DMS53 treated with DMSO at 0.1 percent for 48 hours (cell line): ENCODE measurements at regions not wholly inside any gene's neighbourhood (a gene's known extent, or its start where the extent isn't known, plus 50 kb on each side); places are given as distances from the start of the nearest gene placed in this dataset.
"Not testable (repeated sequence)": the region's sequence is repeated elsewhere in the genome, so short reads cannot be mapped to it uniquely, and the experiment has no call there.

Experiments used
- DNase-seq: peaks from one replicate; lab custom pipeline; 2025; ENCODE audit not compliant: unreplicated experiment; lab: John Stamatoyannopoulos, UW

DNA sequence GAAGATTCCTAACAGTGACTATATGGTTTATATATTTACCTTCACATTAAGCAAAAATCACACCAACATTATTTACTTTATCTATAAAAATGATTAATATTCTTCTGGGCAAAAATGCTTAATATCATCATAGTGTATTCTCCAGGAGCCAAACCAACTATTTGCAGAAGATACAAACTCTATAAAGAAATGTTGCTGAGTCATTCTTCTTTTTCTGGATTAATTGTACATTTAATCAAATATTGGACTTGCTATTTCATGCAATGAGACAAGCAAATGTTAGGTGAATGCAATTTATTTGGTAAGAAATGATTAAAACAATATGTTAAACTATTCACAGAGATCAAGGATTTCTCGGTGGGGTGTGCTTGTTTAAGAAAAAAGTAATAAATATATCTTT is 1075.8 kb downstream of the PCDH9 start:
- DNase-seq, result no peak

- DNase-seq, result no peak
These were observed 1077.5 kb downstream of the PCDH9 start for GRCh38 chr13:66152596-66152995.

- not testable (repeated sequence) for DNase-seq
These were observed 1085.8 kb downstream of the PCDH9 start for GRCh38 chr13:66144357-66144756.

DNA sequence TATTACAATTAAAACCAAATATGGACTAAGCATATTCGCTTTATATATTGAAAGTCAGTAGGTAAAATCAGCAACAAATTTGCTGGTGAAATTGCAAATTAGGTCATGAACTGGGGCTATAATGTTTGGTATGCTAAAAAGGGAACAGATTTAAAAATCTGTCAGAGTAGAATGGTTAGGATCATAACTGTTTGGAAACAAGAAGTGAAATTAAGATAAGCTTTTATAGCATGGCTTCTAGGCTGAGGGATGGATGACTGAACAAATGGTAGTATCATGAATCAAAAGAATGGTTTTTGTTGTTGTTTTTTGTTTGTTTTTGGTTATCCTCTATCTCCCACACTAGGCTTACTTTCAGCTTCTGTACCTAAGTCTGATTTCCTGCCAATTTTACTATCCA is 1090.4 kb downstream of the PCDH9 start:
- no peak for DNase-seq

GRCh38 chr13:66139250-66139649 is 1090.9 kb downstream of the PCDH9 start:
- DNase-seq, result peak; percentile 31

DNA sequence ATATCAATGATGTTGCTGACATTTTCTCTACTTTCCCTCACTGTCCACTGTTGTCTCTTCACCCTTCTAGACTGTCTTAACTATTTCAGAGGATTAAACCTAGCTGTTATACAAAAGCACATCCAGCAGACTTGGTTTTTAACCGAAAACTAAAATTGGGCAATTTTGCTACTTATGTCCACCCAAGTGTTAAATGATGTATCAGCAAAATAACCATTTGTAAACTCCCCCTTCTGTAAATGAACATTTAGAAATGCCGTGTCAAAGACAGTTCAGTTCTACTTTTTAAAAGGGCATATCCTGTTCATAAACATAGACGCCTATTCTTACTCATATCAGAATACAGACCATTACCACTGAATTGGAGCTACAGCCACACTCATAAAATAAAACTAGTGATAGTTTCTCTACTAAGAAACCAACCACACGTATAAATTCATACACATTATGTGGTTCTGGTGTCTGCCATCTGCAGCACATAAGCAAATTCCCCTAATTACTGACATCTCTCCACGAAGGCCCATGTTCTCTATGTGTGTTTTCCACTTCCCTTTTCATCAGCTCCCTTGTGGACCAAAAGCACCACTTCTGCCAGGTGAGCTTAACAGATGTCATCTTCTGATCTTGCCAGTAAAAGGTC is 1091.8 kb downstream of the PCDH9 start:
- DNase-seq, result no peak

DNA sequence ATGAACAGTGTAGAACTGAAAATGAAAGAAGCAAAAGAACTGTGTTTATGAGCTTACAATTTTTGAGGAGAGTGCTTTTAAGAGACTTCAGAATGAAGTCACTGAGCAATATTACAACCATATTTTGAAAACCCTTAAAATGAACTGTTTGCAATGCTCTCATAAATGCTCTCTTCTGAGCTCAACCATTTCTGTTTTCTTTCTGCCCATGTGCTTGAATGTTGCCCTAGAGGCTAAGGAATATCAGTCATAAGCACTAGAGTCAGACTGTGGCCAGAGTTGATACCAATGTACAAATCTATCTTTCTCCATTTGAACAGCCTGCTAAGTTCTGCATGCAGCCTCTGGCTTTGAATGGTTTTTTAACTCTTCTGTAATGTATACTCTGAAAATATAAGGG is 1092.8 kb downstream of the PCDH9 start:
- DNase-seq, result no peak

DNA sequence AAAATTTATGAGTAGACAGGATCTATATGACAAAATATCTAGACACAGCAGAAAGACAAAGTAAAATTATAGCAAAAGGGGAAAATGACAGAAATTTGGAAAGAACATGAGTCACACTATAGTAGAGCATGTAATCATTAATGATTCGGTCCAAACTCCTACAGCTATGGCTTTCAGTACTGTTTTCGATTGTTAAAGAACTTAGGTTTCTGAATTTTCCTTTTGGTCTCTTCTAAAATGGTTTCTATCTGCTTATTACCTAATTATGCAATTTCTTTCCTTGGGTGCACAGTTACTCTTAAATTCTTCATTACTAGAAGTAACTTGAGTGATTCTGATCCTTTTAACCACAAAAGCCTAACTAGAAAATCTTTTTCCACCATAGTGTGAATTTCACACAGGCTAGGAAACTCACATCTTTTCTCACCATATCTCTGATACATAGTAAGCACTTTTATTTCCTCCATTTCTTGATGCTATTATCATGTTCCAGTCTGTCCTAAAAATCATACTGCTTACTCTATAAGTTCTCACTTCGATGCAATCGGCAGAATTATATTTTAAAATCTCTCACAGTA is 1101.4 kb downstream of the PCDH9 start:
- no peak for DNase-seq

- DNase-seq, result no peak
These were observed 1101.9 kb downstream of the PCDH9 start for GRCh38 chr13:66128201-66128600.

- DNase-seq, result peak; percentile 8
These were observed 1112.6 kb downstream of the PCDH9 start for GRCh38 chr13:66117563-66117962.

GRCh38 chr13:66113882-66114526 is 1116.1 kb downstream of the PCDH9 start:
- DNase-seq, result no peak

GRCh38 chr13:66111628-66112027 is 1118.5 kb downstream of the PCDH9 start:
- no peak for DNase-seq

DNA sequence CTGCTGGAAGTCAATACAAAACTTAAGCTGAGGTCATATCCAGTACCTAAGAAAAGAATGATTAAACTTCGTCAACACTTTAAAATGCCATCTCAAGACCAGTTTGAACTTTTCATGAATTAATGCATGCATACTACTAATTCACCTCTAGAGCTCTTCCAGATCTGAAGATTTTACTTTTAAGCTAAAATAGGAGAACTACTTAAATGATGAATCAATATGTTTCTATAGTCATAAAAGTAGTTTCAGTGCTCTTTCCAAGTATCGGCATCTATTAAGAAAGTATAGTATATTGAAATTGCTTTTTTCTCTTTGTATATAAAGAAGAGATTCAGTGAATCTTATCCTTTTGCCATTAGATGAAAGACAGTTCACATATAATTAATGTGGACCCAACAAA is 1123.9 kb downstream of the PCDH9 start:
- no peak for DNase-seq

DNA sequence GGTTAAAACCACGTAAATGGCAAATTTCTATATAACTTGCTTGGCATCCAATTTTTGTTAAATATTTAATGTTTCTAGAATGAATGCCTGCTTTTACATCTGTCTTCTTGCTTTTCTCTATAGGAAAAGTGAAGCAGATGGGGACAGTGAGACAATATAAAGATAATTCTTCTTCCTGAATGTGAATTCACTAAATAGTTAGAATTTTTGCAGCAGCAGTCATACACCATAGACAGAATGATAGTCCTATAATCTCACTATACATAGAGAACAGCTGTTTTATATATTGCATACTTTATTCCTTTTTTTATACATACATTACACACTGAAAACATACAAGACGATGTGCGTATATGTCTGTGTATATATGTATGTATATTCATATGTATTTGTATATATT is 1127.3 kb downstream of the PCDH9 start:
- no peak for DNase-seq

DNA sequence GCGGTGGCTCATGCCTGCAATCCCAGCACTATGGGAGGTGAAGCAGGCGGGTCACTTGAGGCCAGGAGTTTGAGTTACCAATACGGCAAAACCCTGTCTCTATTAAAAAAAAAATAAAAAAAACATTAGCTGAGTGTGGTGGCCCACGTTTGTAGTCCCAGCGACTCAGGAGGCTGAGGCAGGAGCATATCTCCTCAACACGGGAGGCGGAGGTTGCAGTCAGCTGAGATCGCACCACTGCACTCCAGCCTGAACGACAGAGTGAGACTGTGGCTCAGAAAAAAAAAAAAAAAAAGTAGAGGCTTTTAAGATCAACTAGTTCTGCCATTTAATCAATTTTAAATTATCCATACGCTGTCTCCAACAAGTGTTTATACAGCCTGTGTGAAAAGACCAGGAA is 1130.3 kb downstream of the PCDH9 start:
- no peak for DNase-seq

- no peak for DNase-seq
These were observed 1131.1 kb downstream of the PCDH9 start for GRCh38 chr13:66098931-66099628.

DNA sequence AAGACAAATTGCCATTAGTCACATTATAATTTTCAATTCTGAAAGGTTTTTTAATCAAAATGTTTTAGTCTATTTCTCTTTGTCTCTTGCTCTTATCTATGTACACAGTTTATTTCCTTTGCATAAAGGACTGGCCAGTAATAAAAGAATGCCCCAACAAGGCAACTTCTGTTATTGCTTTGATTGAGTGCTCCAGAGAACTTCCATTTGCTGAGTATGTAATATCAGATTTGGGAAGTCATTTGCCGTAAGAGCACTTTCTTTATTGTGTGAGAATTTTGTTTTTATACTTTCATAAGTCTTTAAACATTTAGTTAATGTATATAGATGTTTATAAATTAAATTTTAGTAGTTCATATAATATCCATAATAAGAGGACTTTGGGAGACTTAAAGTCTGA is 1140.4 kb downstream of the PCDH9 start:
- no peak for DNase-seq

DNA sequence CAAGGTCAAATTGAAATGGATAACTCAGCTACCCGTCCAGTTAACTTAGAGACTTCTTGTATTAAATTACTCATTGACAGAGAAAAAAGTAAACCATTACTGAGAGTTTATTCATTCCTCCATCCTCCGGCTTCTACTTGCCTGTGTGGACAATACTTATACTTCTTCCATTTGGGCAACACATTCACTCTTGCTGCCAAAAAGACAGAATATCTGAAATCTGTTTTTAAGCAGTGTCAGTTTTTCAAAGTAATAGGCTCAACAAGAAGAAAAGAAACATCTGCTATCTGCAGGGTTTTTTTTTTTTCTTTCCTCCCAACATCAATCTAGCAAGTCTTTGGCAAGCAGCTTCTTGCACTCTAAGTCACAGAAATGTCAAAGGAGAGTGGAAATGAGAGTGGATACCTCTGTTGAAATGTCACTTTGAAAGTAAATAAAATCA is 1142.8 kb downstream of the PCDH9 start:
- DNase-seq, result no peak

GRCh38 chr13:66077132-66077689 is 1152.9 kb downstream of the PCDH9 start:
- DNase-seq, result no peak

DNA sequence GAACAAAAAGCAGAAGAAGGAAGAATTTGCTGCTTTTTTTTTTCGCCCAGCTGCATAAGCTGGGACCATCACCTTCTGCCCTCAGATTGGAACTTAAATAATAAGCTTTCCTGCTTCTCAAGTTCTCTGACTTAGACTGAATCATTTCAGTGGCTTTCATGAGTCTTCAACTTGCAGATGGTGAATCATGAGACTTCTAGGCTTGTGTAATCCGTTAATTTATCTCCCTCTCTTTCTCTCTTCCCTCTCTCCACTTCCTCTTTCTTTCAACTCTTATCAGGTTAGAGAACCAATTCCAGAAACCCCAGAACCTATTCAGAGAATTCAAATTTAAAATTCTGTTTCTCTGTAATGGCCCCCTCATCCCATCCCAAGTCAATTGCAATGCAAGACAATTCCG is 1153.7 kb downstream of the PCDH9 start:
- DNase-seq, result no peak

- DNase-seq, result no peak
These were observed 1156.0 kb downstream of the PCDH9 start for GRCh38 chr13:66074018-66074615.
